OCI-LY7 (cell line): ENCODE measurements at regions not wholly inside any gene's neighbourhood (a gene's known extent, or its start where the extent isn't known, plus 50 kb on each side); places are given as distances from the start of the nearest gene placed in this dataset.

Experiments
- BruUV-seq: library from RNA; stranded (reverse); fragments of 400-500 nt; replicated peaks from 2 replicates; lab custom pipeline; 2021; lab: Mats Ljungman, UMichigan
- CTCF ChIA-PET: fragments of 300-600 bp; sonication (Branson Sonifier 250); formaldehyde crosslinking; loops from one replicate; lab custom pipeline; 2022; ENCODE audit warnings: antibody characterized with exemption; ENCODE audit not compliant: unreplicated experiment; lab: Charles Lee
- POLR2A ChIA-PET: fragments of 300-600 bp; sonication (Branson Sonifier 250); formaldehyde crosslinking; loops from one replicate; lab custom pipeline; 2022; ENCODE audit warnings: antibody characterized with exemption; lab: Charles Lee
- DNase-seq: peaks from one replicate; pipeline ENCODE4 v3.0.0-alpha.2; 2015; ENCODE audit warnings: low spot score
- H2AFZ ChIP-seq: fragments of 200-600 bp; sonication (generic), shearing (Covaris generic); 2 replicates; pipeline ENCODE4 v1.6.1; 2014; ENCODE audit warnings: mild to moderate bottlenecking, antibody characterized with exemption, low read length, moderate library complexity
- H3K27ac ChIP-seq: fragments of 200-600 bp; sonication (generic); 2 replicates; pipeline ENCODE4 v1.5.1; 2014; ENCODE audit warnings: mixed run types, low read depth, mild to moderate bottlenecking, moderate library complexity, low read length, inconsistent platforms; ENCODE audit not compliant: poor library complexity, severe bottlenecking
- H3K36me3 ChIP-seq: fragments of 200-600 bp; sonication (generic); 2 replicates; pipeline ENCODE4 v1.6.1; 2014; ENCODE audit warnings: mild to moderate bottlenecking, antibody characterized with exemption, low read length, moderate library complexity, mixed read lengths; ENCODE audit not compliant: insufficient read depth
- H3K4me1 ChIP-seq: fragments of 200-600 bp; sonication (generic); 2 replicates; pipeline ENCODE4 v1.5.1; 2014; ENCODE audit warnings: mild to moderate bottlenecking, low read length; ENCODE audit not compliant: insufficient read depth, poor library complexity, severe bottlenecking
- H3K4me2 ChIP-seq: fragments of 200-600 bp; sonication (generic); 2 replicates; pipeline ENCODE4 v1.6.1; 2014; ENCODE audit warnings: mild to moderate bottlenecking, low read length
- H3K4me3 ChIP-seq: fragments of 200-600 bp; sonication (generic); 2 replicates; pipeline ENCODE4 v1.5.1; 2014; ENCODE audit warnings: mild to moderate bottlenecking, low read depth, low read length; ENCODE audit not compliant: poor library complexity, severe bottlenecking
- H3K79me2 ChIP-seq: fragments of 200-600 bp; sonication (generic); 2 replicates; pipeline ENCODE4 v1.6.1; 2016; ENCODE audit warnings: low read depth, mild to moderate bottlenecking, low read length, moderate library complexity, mixed read lengths; ENCODE audit not compliant: insufficient read depth
- H3K9me2 ChIP-seq: fragments of 200-600 bp; sonication (generic); 2 replicates; pipeline ENCODE4 v1.6.1; 2016; ENCODE audit warnings: mild to moderate bottlenecking, low read length, mixed read lengths; ENCODE audit not compliant: insufficient read depth
- H3K9me3 ChIP-seq: fragments of 200-600 bp; sonication (generic); 2 replicates; pipeline ENCODE4 v1.6.1; 2014; ENCODE audit warnings: mild to moderate bottlenecking, mixed run types, low read length, mixed read lengths
- H4K20me1 ChIP-seq: fragments of 200-600 bp; sonication (generic); 2 replicates; pipeline ENCODE4 v1.6.1; 2014; ENCODE audit warnings: mild to moderate bottlenecking, antibody characterized with exemption, low read length, moderate library complexity, mixed read lengths; ENCODE audit not compliant: insufficient read depth
- CTCF ChIP-seq: fragments of 200-600 bp; sonication (generic); conservative IDR thresholded peaks from 2 replicates; pipeline ENCODE4 v1.5.1; 2014; ENCODE audit warnings: mild to moderate bottlenecking, antibody characterized with exemption, low read length, moderate library complexity, mixed read lengths
- EZH2phosphoT487 ChIP-seq: fragments of 200-600 bp; sonication (generic); IDR thresholded peaks from 2 replicates; pipeline ENCODE4 v1.6.1; 2018; ENCODE audit warnings: low read depth, borderline replicate concordance, mild to moderate bottlenecking, mixed run types, antibody characterized with exemption, low read length, moderate library complexity, mixed read lengths
- intact Hi-C: fragments of 100-400 bp; cut with micrococcal nuclease; formaldehyde crosslinking; loops from one replicate; pipeline ENCODE4 v1.10.0; 2022; ENCODE audit not compliant: unreplicated experiment

GRCh38 chr18:44517136-44517535 lies 163.6 kb upstream of the SETBP1 start:
- no peaks in the 10 kb centered on the region for H4K20me1 ChIP-seq
- no peaks in the 10 kb centered on the region for H3K36me3 ChIP-seq
- H3K79me2 ChIP-seq, result no peaks in the 10 kb centered on the region
- H3K9me3 ChIP-seq, result no peaks in the 10 kb centered on the region
- intact Hi-C loops, result no loop called here
- TF ChIP-seq CTCF, result no peak
- no peak for TF ChIP-seq EZH2phosphoT487
- H3K9me2 ChIP-seq, result no peaks in the 10 kb centered on the region
- no peak overlapping the region for H3K4me3 ChIP-seq
- H3K4me2 ChIP-seq, result no peak overlapping the region
- no peak overlapping the region for H3K27ac ChIP-seq
- ChIA-PET CTCF (no interaction called here), POLR2A (no interaction called here)
- DNase-seq, result no peak
- BruUV-seq, result no TSS peak
- no peaks in the 10 kb centered on the region for H3K4me1 ChIP-seq
- H2AFZ ChIP-seq, result no peak overlapping the region

GRCh38 chr18:44518091-44518615 lies 162.5 kb upstream of the SETBP1 start:
- Histone ChIP-seq H2AFZ (no peak overlapping the region), H4K20me1 (no peaks in the 10 kb centered on the region), H3K4me1 (no peaks in the 10 kb centered on the region), H3K27ac (no peak overlapping the region), H3K4me2 (no peak overlapping the region), H3K9me2 (no peaks in the 10 kb centered on the region), H3K9me3 (no peaks in the 10 kb centered on the region), H3K4me3 (no peak overlapping the region), H3K36me3 (no peaks in the 10 kb centered on the region), H3K79me2 (no peaks in the 10 kb centered on the region)
- BruUV-seq, result no TSS peak
- TF ChIP-seq EZH2phosphoT487 (no peak), CTCF (no peak)
- ChIA-PET CTCF (no interaction called here), POLR2A (no interaction called here)
- intact Hi-C loops, result no loop called here
- DNase-seq, result no peak

- Histone ChIP-seq H3K79me2 (no peaks in the 10 kb centered on the region), H3K4me3 (no peak overlapping the region), H3K27ac (no peak overlapping the region), H2AFZ (no peak overlapping the region), H3K9me2 (no peaks in the 10 kb centered on the region), H3K9me3 (no peaks in the 10 kb centered on the region), H3K36me3 (no peaks in the 10 kb centered on the region), H4K20me1 (no peaks in the 10 kb centered on the region), H3K4me1 (no peaks in the 10 kb centered on the region), H3K4me2 (no peak overlapping the region)
- CTCF ChIA-PET, result no interaction called here
- intact Hi-C loops, result no loop called here
- DNase-seq, result no peak
- no TSS peak for BruUV-seq
- POLR2A ChIA-PET, result no interaction called here
- TF ChIP-seq CTCF (no peak), EZH2phosphoT487 (no peak)
These were observed 162.0 kb upstream of the SETBP1 start for GRCh38 chr18:44518666-44519065.
